RKO (cell line): ENCODE measurements at regions not wholly inside any gene's neighbourhood (a gene's known extent, or its start where the extent isn't known, plus 50 kb on each side); places are given as distances from the start of the nearest gene placed in this dataset.
"Not testable (repeated sequence)": the region's sequence is repeated elsewhere in the genome, so short reads cannot be mapped to it uniquely, and the experiment has no call there.

Experiments
- DNase-seq: peaks from one replicate; pipeline ENCODE4 v3.0.0-alpha.2; 2016; ENCODE audit warnings: low spot score

- DNase-seq = no peak
Measured at GRCh38 chr2:138219961-138220360, 255.7 kb downstream of the HNMT start.

- no peak for DNase-seq
Measured at GRCh38 chr2:138221358-138221757, 257.1 kb downstream of the HNMT start.

DNA sequence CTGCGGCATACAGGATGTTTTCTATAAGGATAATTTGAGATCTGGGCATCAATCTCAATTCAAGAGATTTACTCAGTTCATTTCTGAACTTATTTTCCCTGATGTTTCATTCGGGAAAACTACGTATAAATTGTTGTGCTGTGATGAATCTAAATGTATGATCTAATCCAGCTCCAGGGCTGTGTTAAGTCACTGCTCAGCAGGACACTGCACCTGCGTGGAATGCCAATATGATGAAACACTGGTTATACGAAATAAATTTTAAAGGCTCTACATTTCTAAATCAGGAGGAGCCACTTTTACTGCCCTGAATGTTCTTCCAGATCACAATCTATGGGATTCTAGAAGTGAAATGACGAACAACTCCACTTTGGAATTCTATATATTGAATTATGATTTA, 259.0 kb downstream of the HNMT start:
- peak; percentile 32 for DNase-seq

DNA sequence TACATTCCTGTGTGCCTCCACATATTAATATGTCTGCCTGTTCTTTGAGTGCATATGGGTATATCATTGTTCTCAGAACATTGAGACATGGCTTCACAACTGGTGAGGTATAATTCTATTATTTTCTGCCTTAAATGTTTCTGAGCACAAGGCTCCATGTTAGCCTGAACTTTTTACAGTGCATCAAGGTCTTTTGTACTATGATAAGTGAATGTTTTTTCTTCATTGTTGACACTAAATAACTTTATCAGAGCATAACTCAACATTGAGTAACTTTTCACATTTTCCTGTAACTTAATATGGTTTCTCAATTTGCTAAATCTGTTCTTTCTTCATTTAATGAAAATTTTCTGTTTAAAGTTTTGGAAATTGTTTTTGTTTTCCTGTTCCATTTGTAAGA, 262.9 kb downstream of the HNMT start:
- no peak for DNase-seq

DNA sequence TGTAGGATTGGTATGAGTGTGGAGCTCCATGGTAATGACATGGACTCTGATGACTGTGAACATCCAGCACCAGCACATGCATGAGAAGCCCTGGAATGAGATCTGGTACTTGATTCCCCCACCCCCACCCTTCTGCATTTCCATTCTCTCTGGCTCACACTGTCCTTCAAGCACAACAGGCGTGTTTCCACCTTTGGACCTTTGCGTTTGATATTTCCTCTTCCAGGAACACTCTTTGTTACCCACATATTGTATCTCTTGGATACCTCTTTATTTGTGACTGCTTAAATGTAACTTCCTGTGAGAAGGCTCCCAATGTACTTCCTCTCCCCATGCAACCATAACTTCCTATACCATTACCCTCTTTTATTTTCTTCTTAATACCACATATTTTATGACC, 263.8 kb downstream of the HNMT start:
- DNase-seq = no peak

- DNase-seq = no peak
Measured at GRCh38 chr2:138234265-138234664, 267.3 kb upstream of the SPOPL start.

DNA sequence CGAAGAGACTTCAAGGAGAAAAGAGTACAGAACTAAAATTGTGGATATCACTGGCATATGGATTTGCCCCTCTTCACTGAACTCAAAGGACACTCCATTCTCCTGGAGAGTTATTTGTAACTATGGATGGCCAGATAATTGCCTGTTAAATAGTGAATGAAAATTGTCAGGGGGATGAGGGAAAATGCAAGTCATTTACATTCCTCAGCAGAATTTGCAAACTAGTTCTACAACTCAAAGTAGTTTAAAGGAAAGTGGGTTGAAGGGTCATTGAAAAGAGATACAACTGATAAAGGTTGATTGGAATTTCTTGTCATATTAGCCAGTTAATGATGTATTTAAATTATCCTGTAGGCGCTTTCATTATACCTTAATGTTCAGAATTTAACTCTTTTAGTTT, 266.5 kb upstream of the SPOPL start:
- no peak for DNase-seq

GRCh38 chr2:138236142-138236541, 265.4 kb upstream of the SPOPL start:
- no peak for DNase-seq

GRCh38 chr2:138237667-138238384, 263.7 kb upstream of the SPOPL start:
- DNase-seq = no peak

GRCh38 chr2:138238908-138239307, 262.7 kb upstream of the SPOPL start:
- no peak for DNase-seq

GRCh38 chr2:138239902-138240491, 261.6 kb upstream of the SPOPL start:
- no peak for DNase-seq

GRCh38 chr2:138243372-138243771, 258.2 kb upstream of the SPOPL start:
- no peak for DNase-seq

- peak; percentile 1 for DNase-seq
Measured at GRCh38 chr2:138244501-138244925, 257.1 kb upstream of the SPOPL start.

DNA sequence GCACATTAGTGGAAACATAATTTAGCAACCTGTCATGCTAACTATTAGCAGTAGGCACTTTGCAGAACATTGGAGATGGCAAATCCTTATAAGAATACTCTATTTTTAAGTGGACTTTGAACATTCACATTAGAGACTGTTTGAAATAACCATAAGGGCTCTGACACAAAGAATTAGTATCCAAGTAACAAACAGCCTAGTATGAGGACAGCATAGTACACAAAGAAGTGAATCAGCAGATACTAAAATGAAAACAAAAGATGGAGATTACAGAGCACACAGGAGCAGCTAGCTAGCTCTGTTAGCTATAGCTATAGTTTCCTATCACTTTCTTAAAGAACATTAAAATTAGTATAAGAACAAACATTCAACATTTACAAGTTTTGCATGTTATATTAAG, 256.3 kb upstream of the SPOPL start:
- no peak for DNase-seq

DNA sequence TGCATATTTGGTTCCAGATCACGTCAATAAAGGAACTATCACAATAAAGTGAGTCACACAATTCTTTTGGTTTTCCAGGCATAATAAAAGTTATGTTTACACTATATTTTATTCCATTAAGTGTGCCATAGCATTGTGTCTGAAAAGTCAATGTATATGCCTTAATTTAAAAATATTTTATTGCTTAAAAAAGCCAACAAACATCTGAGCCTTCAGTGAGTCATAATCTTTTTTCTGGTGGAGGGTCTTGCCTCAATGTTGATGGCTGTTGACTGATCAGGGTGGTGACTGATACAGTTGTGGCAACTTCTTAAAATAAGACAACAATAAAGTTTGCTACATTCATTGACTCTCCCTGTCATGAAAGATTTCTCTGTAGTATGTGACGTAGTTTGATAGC, 254.3 kb upstream of the SPOPL start:
- DNase-seq = no peak

GRCh38 chr2:138249207-138249606, 252.4 kb upstream of the SPOPL start:
- no peak for DNase-seq

GRCh38 chr2:138250843-138251320, 250.7 kb upstream of the SPOPL start:
- not testable (repeated sequence) for DNase-seq

DNA sequence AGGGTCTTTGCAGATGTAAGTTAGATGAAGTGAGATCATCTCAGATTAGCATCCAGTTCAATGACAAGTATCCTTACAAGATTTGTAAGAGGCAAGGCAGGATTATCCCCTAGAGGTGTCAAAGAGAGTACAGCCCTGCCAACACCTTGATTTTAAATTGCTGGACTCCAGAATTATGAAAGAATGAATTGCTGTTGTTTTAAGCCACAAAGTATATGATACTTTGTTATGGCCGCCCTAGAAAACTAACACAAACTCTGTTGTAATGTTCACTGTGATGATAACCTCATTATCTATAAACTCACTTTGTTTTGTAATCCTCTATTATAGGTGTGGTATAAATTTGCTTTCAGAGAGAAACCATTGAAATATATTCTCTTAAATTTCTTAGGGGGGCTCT, 249.0 kb upstream of the SPOPL start:
- no peak for DNase-seq

- no peak for DNase-seq
Measured at GRCh38 chr2:138255670-138256069, 245.9 kb upstream of the SPOPL start.

DNA sequence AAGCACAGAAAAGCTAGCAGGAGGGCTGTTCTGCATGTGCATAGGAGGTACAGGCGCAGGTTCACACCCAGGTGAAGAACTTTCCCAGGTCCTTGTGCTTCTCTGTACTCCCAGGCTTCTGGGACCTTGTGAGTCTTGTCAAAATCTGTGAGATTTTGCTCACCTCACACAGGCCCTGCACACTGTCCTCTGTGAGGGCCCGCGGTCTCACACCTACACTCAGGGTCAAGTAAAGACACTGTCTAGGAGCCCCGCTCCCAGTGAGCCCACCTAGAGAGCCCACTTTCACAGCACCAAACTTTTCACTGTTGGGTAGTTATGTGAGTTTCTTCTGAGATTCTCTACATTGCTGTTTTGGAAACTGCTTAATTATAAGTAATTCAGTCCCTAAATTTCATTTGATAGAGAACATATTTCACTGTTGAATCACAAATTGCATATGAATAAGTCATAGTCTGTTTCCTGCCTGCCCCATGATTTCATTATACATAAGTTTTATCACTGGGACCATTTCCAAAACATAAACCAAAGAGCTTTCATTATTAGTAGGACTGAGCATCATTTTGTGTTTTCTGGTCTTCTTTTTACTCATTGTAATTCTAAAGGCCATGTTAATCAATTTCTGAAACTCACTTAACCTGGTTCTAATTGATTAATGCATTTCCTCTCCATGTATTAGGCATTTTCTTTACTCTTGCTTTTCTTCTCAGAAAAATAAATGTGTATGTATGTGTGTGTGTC, 234.2 kb upstream of the SPOPL start:
- DNase-seq = peak; percentile 50

GRCh38 chr2:138267902-138268254, 233.7 kb upstream of the SPOPL start:
- DNase-seq = no peak

DNA sequence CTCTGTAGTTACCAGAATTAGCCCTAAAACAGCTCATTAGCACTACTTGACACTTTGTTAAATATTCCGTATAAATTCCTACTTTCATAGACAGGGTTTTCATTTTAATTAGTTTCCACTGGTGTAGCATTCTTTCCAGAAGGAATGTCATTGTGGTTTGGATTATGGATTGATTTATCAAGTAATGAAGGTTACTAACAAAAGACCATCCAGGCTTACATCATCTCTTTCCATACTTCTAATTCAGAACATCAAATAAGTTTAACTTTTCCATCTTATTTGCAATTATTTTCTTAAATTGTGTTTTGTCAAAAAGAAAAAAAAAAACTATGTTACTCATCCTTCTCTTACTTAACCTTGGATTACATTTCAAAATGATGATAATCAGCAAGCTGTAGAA, 231.8 kb upstream of the SPOPL start:
- no peak for DNase-seq

- no peak for DNase-seq
Measured at GRCh38 chr2:138271467-138271866, 230.1 kb upstream of the SPOPL start.
